Lower leg skin (tissue), 3 donors: ENCODE measurements at regions not wholly inside any gene's neighbourhood (a gene's known extent, or its start where the extent isn't known, plus 50 kb on each side); places are given as distances from the start of the nearest gene placed in this dataset.

Experiments
- CTCF ChIP-seq, 3 donors: fragments of 450-650 bp; IDR thresholded peaks; one replicate each; pipeline ENCODE4 v1.5.1; 2016; ENCODE audit warnings: antibody characterized with exemption in 3 of 3, mild to moderate bottlenecking in 3 of 3, moderate library complexity in 2 of 3
- POLR2A ChIP-seq, 2 donors: fragments of 450-650 bp; IDR thresholded peaks; one replicate each; pipeline ENCODE4 v1.6.1; 2016 to 2017; ENCODE audit warnings: antibody characterized with exemption in 2 of 2, mild to moderate bottlenecking in 1 of 2, moderate library complexity in 1 of 2

- TF ChIP-seq CTCF (IDR thresholded peaks at IDR 0.05) (no peak), POLR2A (IDR thresholded peaks at IDR 0.05) (no peak)
Observed at GRCh38 chr16:54519161-54519695, 232.6 kb upstream of the IRX3 start.
